Loucy (cell line): ENCODE measurements at regions not wholly inside any gene's neighbourhood (a gene's known extent, or its start where the extent isn't known, plus 50 kb on each side); places are given as distances from the start of the nearest gene placed in this dataset.

ENCODE experiments used
- CTCF ChIP-seq: fragments of 200-600 bp; sonication (generic); conservative IDR thresholded peaks from 2 replicates; pipeline ENCODE4 v1.5.1; 2014; ENCODE audit warnings: mild to moderate bottlenecking, antibody characterized with exemption, low read length
- EZH2phosphoT487 ChIP-seq: fragments of 200-600 bp; IDR thresholded peaks from 2 replicates; pipeline ENCODE4 v1.6.1; 2018; ENCODE audit warnings: antibody characterized with exemption, mild to moderate bottlenecking, moderate library complexity, borderline replicate concordance

DNA sequence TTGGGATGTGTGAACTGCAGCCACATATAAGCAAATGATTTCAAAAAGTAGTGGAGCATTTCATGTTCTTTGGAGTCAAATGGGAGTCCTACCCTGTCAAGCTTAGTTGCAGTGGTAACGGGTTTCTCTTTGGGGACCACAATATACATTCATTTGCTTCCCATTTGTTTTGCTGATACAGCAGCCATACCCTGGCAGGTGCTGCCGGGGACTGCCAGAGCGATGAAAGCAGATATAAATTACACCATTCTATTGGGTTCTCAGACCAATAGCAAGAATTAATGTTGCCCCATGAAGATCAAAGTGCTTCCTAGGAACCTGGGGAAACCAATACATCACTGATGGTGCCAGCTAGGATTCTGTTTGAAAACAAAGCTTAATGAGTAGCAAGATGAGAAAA is 1621.5 kb upstream of the FLRT2 start:
- TF ChIP-seq CTCF (no peak), EZH2phosphoT487 (no peak)
